GM12878 (cell line): ENCODE measurements at regions not wholly inside any gene's neighbourhood (a gene's known extent, or its start where the extent isn't known, plus 50 kb on each side); places are given as distances from the start of the nearest gene placed in this dataset.

ENCODE experiments used
- SRF ChIP-seq, 2 experiments: IDR thresholded peaks; 2 replicates each; pipeline ENCODE4 v1.6.1; 2011; ENCODE audit warnings: low read depth in 2 of 2, low read length in 2 of 2, mild to moderate bottlenecking in 1 of 2, moderate library complexity in 1 of 2
- TF ChIP-seq, protein P1 (sequence below), 3 experiments: IDR thresholded peaks in 2 of 3; conservative IDR thresholded peaks in 1 of 3; 2 replicates each; pipeline ENCODE4 v1.5.1; 2011; ENCODE audit warnings: low read depth in 3 of 3, low read length in 3 of 3, mild to moderate bottlenecking in 3 of 3, control low read depth in 2 of 3, moderate library complexity in 2 of 3, inconsistent platforms in 1 of 3, mixed read lengths in 1 of 3; ENCODE audit not compliant: control insufficient read depth in 2 of 3, insufficient read depth in 1 of 3; ENCODE audit errors: extremely low read depth in 1 of 3
- TF ChIP-seq, protein P2 (sequence below): fragments of 450-650 bp; IDR thresholded peaks from 2 replicates; pipeline ENCODE4 v1.6.1; 2017; ENCODE audit warnings: mild to moderate bottlenecking, moderate library complexity

DNA sequence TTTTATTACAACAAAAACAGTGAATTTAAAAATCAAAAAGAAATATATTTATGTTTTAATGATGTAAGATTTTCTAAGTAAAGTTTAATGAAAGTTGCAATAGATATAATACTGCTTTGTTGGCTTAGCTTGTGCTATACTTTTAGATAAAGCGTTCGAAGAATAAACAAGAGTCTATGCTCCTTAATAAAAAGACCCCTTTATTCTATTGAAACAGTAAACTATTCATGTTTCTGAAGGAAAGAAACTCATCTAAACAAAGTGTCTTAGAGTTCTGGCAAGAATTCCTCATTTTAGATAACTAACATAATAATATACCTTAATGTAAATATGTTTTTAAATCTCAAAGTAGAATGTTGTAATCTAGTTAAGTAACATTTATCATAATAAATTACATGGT is 179.0 kb downstream of the RASSF9 start:
- TF ChIP-seq SRF (IDR thresholded peaks at IDR 0.05; ENCODE audit: low read depth in 2 of 2, low read length in 2 of 2), result no peak
- TF ChIP-seq, protein P1, sequence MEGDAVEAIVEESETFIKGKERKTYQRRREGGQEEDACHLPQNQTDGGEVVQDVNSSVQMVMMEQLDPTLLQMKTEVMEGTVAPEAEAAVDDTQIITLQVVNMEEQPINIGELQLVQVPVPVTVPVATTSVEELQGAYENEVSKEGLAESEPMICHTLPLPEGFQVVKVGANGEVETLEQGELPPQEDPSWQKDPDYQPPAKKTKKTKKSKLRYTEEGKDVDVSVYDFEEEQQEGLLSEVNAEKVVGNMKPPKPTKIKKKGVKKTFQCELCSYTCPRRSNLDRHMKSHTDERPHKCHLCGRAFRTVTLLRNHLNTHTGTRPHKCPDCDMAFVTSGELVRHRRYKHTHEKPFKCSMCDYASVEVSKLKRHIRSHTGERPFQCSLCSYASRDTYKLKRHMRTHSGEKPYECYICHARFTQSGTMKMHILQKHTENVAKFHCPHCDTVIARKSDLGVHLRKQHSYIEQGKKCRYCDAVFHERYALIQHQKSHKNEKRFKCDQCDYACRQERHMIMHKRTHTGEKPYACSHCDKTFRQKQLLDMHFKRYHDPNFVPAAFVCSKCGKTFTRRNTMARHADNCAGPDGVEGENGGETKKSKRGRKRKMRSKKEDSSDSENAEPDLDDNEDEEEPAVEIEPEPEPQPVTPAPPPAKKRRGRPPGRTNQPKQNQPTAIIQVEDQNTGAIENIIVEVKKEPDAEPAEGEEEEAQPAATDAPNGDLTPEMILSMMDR (IDR thresholded peaks at IDR 0.05 in 2 of 3, conservative IDR thresholded peaks at IDR 0.05 in 1 of 3; ENCODE audit: control insufficient read depth in 2 of 3, extremely low read depth in 1 of 3, insufficient read depth in 1 of 3, low read depth in 3 of 3, low read length in 3 of 3), result no peak
- TF ChIP-seq, protein P2, sequence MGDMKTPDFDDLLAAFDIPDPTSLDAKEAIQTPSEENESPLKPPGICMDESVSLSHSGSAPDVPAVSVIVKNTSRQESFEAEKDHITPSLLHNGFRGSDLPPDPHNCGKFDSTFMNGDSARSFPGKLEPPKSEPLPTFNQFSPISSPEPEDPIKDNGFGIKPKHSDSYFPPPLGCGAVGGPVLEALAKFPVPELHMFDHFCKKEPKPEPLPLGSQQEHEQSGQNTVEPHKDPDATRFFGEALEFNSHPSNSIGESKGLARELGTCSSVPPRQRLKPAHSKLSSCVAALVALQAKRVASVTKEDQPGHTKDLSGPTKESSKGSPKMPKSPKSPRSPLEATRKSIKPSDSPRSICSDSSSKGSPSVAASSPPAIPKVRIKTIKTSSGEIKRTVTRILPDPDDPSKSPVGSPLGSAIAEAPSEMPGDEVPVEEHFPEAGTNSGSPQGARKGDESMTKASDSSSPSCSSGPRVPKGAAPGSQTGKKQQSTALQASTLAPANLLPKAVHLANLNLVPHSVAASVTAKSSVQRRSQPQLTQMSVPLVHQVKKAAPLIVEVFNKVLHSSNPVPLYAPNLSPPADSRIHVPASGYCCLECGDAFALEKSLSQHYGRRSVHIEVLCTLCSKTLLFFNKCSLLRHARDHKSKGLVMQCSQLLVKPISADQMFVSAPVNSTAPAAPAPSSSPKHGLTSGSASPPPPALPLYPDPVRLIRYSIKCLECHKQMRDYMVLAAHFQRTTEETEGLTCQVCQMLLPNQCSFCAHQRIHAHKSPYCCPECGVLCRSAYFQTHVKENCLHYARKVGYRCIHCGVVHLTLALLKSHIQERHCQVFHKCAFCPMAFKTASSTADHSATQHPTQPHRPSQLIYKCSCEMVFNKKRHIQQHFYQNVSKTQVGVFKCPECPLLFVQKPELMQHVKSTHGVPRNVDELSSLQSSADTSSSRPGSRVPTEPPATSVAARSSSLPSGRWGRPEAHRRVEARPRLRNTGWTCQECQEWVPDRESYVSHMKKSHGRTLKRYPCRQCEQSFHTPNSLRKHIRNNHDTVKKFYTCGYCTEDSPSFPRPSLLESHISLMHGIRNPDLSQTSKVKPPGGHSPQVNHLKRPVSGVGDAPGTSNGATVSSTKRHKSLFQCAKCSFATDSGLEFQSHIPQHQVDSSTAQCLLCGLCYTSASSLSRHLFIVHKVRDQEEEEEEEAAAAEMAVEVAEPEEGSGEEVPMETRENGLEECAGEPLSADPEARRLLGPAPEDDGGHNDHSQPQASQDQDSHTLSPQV, result no peak
